GM18951 (cell line): ENCODE measurements at regions not wholly inside any gene's neighbourhood (a gene's known extent, or its start where the extent isn't known, plus 50 kb on each side); places are given as distances from the start of the nearest gene placed in this dataset.
"Not testable (repeated sequence)": the region's sequence is repeated elsewhere in the genome, so short reads cannot be mapped to it uniquely, and the experiment has no call there.

Source experiments
- POLR2A ChIP-seq: IDR thresholded peaks from 4 replicates; pipeline ENCODE4 v1.6.1; 2011; ENCODE audit warnings: mild to moderate bottlenecking; ENCODE audit not compliant: insufficient read length, insufficient read depth; ENCODE audit errors: extremely low read depth
- in situ Hi-C: fragments of 300-500 bp; cut with MboI; formaldehyde crosslinking; loops from one replicate; pipeline ENCODE4 v1.12.0; 2022; ENCODE audit warnings: low sequenced_read_pairs, mixed read lengths, inconsistent platforms; ENCODE audit not compliant: unreplicated experiment

DNA sequence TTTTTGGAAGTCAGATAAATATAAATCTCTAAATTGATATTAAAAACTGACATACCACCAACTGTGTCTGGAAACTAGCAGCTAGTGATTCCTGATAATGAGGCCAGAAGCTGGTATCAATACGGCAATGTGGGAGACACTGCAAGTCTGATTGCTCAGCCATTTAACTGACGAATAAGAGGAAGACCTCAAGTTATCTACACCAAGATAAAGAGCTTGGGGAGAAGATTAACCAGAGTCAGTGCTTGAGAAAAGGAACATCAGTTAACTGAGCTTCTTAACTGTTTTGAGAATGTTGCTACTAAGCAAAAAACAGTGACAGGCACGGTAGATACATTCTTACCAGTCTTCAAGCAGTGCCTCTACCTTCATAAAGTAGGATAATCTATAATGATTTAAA is 140.4 kb upstream of the TENT5A start:
- no peak for TF ChIP-seq POLR2A
- in situ Hi-C loops: no loop called here

DNA sequence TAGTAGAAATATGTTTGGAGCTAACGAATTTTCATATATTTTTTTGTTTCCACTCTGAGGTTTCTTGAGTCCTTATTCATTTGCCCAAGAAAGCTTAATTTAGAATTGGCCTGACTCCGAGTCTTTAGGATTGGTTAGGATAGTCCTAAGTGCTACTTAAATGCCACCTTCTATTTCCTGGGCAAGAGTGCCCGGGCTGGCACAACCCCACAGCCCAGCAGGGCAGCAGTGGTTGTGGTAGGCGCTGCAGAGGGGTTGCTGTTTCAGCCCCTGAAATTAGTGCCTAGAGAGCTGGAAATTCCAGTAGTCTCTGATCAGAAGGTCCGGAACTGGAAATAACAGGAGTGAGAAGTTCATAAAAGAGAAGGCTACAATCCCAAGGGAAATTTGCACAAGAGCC is 139.4 kb upstream of the TENT5A start:
- no peak for TF ChIP-seq POLR2A
- in situ Hi-C loops: no loop called here

DNA sequence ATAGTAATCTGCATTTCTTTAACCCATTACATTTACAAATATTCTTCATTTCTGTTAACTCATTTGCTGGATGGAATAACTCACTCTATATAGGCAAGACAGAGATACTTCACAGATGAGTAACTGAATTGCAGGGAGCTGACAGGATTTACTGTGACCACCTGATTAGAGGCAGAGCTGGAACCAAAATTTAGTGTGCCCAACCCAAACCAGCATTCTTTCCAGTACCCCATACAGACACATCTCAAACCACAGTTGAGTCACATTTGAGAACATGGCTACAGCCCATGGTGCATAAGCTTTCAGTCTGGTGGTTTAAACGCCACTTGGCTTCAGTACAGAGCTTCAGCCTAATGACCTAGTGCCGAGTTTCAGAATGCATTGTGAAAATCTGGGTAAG is 138.4 kb upstream of the TENT5A start:
- in situ Hi-C loops: no loop called here

DNA sequence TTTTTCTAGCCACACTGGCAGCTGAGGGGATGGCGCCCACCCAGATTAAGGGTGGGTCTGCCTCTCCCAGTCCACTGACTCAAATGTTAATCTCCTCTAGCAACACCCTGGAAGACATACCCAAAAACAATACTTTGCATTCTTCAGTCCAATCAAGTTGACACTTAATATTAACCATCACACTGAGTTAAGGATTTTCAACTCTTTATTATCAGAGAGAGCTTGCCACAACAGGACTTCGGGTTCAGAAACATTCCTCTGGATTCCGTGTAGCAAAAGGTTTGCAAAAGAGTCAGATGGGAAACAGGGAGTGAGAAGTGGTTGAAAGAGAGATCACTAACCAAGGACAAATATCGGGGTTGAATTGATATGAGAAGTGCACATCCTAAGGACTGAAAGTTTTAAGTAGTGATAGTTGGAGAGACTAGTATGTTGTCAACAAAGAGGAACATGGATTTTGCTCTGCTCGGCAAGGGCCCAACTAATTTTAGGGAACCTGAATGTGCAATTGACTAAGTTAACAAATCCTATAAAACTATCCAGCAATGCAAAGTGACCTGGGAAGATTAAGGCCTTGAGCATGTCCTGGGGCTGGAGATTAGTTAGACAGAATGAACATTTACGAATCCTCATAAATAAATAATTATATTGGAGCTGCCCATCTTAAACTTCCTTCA is 137.0 kb upstream of the TENT5A start:
- in situ Hi-C loops: no loop called here
- no peak for TF ChIP-seq POLR2A

More for the DNA sequence above, 138.4 kb upstream of the TENT5A start:
- no peak for TF ChIP-seq POLR2A

DNA sequence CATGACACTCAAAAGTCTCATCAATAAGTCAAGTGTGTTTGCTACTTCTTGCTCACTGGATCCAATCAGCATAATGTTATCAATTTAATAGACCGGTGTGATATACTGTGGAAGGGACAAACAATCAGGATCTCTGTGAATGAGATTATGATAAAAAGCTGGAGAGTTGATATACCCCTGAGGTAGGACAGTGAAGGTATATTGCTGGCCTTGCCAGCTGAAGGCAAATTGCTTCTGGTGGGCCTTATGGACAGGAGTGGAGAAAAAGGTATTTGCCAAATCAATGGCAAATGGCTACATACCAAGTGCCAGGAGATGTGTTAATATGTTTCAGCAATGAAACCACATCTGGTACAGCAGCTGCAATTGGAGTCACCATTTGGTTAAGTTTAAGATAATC is 134.4 kb upstream of the TENT5A start:
- in situ Hi-C loops: not testable (repeated sequence)

DNA sequence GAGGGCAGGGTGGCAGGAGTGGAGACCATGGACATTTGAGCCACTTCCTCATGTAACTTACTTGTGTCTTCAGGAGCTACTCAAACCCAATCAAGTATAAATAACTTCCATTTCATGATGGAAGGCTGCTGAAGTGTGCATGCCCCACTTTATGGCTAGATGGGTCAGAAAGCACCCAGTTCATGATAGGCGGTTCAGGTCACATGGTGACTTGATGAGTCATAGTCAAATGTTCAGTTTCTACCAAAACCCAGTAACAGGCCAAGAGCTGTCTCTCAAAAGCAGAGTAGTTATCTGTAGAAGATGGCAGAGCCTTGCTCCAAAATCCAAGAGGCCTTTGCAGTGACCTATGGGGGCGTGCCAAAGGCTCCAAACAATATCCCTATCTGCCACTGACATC is 133.7 kb upstream of the TENT5A start:
- in situ Hi-C loops: no loop called here
- TF ChIP-seq POLR2A: no peak

DNA sequence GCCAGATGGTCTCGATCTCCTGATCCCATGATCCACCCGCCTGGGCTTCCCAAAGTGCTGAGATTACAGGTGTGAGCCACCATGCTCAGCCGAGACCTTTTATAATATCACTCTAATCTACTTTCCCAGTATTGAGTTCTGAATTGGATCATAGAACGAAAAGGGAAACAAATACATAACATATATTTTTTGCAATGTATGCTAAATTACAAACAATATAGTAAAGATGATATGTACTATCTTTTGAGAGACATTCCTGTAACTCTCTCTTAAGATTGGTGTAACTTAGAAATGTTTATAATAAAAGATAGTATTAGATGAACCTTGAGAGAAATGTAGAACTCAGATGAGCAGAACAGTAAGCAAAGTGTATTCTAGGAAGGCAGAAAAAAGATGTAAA is 129.2 kb upstream of the TENT5A start:
- no peak for TF ChIP-seq POLR2A

DNA sequence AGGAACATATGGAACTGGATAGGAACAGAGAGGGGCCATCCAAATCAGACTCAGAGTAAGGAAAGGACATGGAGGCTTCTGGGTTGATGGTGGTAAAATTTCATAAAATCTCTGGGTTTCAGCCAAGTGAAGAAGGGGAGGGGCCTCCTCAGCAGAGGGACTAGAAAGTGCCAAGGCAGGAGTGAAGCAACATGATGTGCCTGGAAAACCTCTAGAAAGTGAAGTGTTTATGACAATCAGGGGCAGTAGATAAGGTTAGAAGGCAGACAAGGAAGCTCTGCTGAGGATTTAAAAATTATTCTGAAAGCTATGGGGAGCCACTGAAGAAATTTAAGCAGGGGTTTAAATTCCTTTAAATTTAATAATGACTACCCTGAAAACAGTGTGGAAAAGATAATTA is 126.0 kb upstream of the TENT5A start:
- in situ Hi-C loops: no loop called here
- TF ChIP-seq POLR2A: no peak

More for the DNA sequence above, 129.2 kb upstream of the TENT5A start:
- in situ Hi-C loops: no loop called here

DNA sequence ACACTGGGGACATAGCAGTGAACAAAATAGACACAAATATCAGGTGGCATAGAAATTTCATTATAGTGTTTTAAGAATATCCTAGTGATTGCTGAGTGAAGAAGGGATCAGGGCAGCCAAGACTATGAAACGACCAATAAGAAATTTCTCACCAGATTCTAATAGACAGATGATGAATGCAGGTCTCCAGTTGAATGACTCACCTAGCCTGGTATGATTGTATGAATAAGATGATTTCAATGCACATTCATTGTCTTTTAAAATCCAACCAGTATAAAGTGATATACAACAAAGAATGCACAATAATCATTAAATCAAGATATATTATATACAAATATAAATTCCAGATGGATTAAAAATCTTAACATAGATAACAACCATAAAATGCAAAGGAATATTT is 124.5 kb upstream of the TENT5A start:
- no peak for TF ChIP-seq POLR2A
- in situ Hi-C loops: no loop called here

DNA sequence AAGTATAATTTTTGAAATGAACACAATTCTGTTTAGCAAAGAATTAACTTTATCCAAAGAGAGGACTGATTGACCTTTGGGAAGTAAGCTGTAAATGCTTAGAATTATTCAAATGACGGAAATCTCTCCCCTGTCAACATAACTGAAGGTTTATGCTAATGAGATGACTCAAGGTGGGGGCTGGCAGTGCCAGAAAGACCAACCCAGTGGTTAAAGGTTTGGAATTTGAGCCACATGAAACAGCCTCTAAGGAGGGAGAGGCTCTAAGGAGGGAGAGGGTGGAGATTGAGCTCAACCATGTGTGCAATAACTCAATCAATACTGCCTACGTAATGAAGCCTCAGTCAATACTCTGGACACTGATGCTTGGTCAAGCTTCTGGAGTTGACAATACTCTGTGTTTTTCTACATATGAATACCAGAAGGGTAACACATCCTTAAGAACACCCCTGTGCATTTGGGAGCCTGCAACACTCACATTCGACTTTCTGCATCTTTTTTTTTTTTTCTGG is 123.4 kb upstream of the TENT5A start:
- in situ Hi-C loops: no loop called here
- no peak for TF ChIP-seq POLR2A

DNA sequence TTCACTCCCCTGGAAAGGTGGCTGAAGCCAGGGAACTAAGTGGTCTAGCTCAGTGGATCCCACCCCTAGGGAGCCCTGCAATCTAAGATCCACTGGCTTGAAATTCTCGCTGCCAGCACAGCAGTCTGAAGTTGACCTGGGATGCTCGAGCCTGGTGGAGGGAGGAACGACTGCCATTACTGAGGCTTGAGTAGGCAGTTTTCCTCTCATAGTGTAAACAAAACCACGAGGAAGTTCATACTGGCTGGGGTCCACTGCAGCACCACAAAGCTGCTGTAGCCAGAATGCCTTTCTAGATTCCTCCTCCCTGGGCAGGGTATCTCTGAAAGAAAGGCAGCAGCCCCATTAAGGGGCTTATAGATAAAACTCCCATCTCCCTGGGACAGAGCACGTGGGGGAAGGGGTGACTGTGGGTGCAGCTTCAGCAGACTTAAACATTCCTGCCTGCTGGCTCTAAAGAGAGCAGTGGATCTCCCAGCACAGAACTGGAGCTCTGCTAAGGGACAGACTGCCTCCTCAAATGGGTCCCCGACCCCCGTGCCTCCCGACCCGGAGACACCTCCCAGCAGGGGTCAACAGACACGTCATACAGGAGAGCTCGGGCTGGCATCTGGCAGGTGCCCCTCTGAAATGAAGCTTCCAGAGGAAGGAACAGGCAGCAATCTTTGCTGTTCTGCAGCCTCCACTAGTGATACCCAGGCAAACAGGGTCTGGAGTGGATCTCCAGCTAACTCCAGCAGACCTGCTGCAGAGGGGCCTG is 117.4 kb upstream of the TENT5A start:
- in situ Hi-C loops: not testable (repeated sequence)

DNA sequence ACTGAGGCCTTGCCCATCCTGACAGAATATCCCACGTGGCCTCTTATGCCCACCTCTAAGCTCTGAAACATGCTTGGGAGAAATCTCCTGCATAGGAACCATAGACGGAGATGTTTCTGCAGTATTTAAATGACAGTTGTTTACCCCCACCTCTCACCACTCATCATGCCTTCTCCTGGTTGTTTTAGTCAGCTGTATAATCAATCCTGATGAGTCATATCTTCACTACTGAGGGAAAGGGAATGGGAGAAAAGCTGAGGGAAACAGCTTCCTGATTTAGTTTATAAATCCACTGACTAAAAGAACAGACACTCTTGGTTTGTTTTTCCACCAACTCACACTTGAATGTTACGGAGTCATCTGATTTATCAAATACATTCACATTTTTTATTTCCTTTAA is 113.2 kb upstream of the TENT5A start:
- in situ Hi-C loops: no loop called here
- TF ChIP-seq POLR2A: no peak

DNA sequence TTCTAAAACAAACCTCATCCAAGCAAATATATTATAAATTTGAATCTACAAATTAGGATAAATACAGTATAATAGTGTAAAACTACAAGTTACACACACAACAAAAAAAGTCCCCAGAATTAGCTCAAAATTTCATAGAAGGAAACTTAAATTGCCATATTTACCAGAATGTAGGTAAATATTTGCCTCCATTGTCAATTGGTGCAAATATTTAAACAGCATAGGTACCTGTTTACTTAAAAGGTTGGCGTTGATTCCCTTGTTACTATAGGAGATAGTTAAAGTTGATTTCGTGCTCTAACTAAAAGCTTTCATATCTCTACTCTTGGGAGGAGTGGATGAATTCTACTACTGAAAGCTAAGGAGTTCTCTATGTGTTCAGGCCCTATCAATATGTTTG is 111.6 kb upstream of the TENT5A start:
- in situ Hi-C loops: no loop called here
- no peak for TF ChIP-seq POLR2A

DNA sequence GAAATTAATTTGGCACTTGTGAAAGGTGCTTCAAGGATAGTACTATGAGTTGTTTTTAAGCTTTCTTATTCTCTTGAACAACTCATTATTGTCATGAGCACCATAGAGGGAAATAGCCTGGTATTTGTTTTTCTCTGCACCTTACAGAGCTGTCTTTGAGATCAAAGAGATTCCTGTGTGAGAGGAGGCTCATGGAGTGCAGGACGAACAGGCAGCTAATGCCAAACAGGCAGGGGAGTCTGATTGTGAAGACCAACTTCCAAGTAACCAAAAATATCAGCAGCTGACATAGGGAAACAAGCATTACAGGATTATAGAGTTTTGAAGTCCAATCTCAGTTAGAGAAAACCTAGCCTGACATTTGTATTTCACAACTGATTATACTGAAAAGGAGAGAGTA is 110.6 kb upstream of the TENT5A start:
- no peak for TF ChIP-seq POLR2A
- in situ Hi-C loops: no loop called here
